ENCODE measurements at regions not wholly inside any gene's neighbourhood (a gene's known extent, or its start where the extent isn't known, plus 50 kb on each side); places are given as distances from the start of the nearest gene placed in this dataset.

DNA sequence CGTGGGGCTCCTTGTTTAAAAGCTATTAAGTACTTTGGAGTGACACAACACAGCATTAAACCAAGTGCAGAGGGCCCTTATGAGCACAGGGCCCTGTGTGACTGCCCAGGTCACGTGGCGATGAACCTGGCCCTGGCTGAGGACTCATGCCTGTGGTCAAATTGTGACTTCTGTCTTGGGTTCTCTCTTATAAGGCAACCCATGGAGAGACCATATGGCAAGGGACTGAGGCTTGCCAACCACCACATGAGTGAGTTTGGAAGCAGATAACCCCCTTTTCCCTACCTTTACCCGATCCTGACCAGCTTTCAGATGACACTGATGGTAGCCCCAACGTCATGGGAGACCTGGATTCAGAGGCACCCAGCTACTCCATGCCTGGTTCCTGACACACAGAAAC is 140.5 kb downstream of the ZBTB18 start (continued):
- TF ChIP-seq, protein P1, sequence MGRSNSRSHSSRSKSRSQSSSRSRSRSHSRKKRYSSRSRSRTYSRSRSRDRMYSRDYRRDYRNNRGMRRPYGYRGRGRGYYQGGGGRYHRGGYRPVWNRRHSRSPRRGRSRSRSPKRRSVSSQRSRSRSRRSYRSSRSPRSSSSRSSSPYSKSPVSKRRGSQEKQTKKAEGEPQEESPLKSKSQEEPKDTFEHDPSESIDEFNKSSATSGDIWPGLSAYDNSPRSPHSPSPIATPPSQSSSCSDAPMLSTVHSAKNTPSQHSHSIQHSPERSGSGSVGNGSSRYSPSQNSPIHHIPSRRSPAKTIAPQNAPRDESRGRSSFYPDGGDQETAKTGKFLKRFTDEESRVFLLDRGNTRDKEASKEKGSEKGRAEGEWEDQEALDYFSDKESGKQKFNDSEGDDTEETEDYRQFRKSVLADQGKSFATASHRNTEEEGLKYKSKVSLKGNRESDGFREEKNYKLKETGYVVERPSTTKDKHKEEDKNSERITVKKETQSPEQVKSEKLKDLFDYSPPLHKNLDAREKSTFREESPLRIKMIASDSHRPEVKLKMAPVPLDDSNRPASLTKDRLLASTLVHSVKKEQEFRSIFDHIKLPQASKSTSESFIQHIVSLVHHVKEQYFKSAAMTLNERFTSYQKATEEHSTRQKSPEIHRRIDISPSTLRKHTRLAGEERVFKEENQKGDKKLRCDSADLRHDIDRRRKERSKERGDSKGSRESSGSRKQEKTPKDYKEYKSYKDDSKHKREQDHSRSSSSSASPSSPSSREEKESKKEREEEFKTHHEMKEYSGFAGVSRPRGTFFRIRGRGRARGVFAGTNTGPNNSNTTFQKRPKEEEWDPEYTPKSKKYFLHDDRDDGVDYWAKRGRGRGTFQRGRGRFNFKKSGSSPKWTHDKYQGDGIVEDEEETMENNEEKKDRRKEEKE (IDR thresholded peaks at IDR 0.05): no peak

DNA sequence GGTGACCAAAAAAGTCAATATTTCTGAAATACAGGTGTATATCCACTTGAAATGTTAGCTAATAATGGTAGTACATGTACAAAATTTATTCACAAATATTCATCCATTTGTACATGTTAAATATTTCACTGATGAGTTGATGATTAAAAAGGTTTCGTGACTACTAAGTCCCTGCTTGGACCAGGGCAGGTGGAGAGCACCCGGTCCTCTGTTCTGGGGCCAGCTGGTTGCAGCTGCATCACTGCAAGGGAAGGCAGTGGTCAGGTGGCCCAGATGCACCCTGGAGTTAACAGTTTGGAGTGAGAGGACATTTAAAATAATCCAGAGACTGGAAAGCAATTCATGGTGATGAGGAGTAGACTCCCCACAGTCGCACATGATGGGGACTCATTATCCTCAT is 141.2 kb downstream of the ZBTB18 start:
- intact Hi-C loops (cut with micrococcal nuclease; ENCODE audit: unreplicated experiment) (no loop called here), in situ Hi-C loops (cut with MboI) (no loop called here)
- no peaks in the 10 kb centered on the region for H3K36me3 ChIP-seq (ENCODE audit: control insufficient read depth in 2 of 2, insufficient read depth in 2 of 2, low read length in 1 of 2)
- POLR2A ChIA-PET: no interaction called here
- peaks cover 0 to 2% of the 10 kb centered on the region in 2 experiments; a peak in 1 of 4 replicates for H3K27me3 ChIP-seq (replicated peaks in 1 of 2; ENCODE audit: control insufficient read depth in 2 of 2, insufficient read depth in 2 of 2, low read length in 1 of 2)
- no peak for DNase-seq (ENCODE audit: low read depth, low spot score)
- H4K20me1 ChIP-seq (ENCODE audit: control insufficient read depth, insufficient read depth): no peaks in the 10 kb centered on the region
- H3K79me2 ChIP-seq (ENCODE audit: control insufficient read depth, insufficient read depth, low read length): no peaks in the 10 kb centered on the region
- H3K9me3 ChIP-seq (replicated peaks; ENCODE audit: control insufficient read depth, insufficient read depth, low read length): no peaks in the 10 kb centered on the region
- SMC1A ChIA-PET (ENCODE audit: uncharacterized antibody, unreplicated experiment): no interaction called here
- no peak overlapping the region for H3K4me3 ChIP-seq
- 25% methylated on average over 3 of the region's 3 CpGs for WGBS (ENCODE audit: insufficient coverage, insufficient replicate concordance, low lambda C conversion rate, missing lambda C conversion rate)
- TF ChIP-seq HDAC6 (IDR thresholded peaks at IDR 0.05; ENCODE audit: unreplicated experiment) (no peak), IKZF2 (IDR thresholded peaks at IDR 0.05) (no peak), ZSCAN29 (IDR thresholded peaks at IDR 0.05) (no peak), NBN (IDR thresholded peaks at IDR 0.05) (no peak), MTA3 (IDR thresholded peaks at IDR 0.05; ENCODE audit: borderline replicate concordance, low read length) (no peak), NR2C2 (IDR thresholded peaks at IDR 0.05; ENCODE audit: borderline replicate concordance, control insufficient read depth, insufficient read length, low read depth) (no peak), RAD51 (IDR thresholded peaks at IDR 0.05) (no peak), SP1 (IDR thresholded peaks at IDR 0.05; ENCODE audit: low read depth, low read length) (no peak), FOXK2 (IDR thresholded peaks at IDR 0.05) (no peak), TCF12 (IDR thresholded peaks at IDR 0.05; ENCODE audit: low read depth, low read length) (no peak)
- TF ChIP-seq, protein P2, sequence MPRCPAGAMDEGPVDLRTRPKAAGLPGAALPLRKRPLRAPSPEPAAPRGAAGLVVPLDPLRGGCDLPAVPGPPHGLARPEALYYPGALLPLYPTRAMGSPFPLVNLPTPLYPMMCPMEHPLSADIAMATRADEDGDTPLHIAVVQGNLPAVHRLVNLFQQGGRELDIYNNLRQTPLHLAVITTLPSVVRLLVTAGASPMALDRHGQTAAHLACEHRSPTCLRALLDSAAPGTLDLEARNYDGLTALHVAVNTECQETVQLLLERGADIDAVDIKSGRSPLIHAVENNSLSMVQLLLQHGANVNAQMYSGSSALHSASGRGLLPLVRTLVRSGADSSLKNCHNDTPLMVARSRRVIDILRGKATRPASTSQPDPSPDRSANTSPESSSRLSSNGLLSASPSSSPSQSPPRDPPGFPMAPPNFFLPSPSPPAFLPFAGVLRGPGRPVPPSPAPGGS (IDR thresholded peaks at IDR 0.05; ENCODE audit: borderline replicate concordance, insufficient read depth, low read depth, low read length, poor library complexity, severe bottlenecking): no peak
- TF ChIP-seq, protein P3, sequence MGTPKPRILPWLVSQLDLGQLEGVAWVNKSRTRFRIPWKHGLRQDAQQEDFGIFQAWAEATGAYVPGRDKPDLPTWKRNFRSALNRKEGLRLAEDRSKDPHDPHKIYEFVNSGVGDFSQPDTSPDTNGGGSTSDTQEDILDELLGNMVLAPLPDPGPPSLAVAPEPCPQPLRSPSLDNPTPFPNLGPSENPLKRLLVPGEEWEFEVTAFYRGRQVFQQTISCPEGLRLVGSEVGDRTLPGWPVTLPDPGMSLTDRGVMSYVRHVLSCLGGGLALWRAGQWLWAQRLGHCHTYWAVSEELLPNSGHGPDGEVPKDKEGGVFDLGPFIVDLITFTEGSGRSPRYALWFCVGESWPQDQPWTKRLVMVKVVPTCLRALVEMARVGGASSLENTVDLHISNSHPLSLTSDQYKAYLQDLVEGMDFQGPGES (IDR thresholded peaks at IDR 0.05): no peak
- TF ChIP-seq, protein P4, sequence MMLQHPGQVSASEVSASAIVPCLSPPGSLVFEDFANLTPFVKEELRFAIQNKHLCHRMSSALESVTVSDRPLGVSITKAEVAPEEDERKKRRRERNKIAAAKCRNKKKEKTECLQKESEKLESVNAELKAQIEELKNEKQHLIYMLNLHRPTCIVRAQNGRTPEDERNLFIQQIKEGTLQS (IDR thresholded peaks at IDR 0.05; ENCODE audit: borderline replicate concordance, extremely low read depth, low read depth, low read length): no peak
- TF ChIP-seq, protein P5, sequence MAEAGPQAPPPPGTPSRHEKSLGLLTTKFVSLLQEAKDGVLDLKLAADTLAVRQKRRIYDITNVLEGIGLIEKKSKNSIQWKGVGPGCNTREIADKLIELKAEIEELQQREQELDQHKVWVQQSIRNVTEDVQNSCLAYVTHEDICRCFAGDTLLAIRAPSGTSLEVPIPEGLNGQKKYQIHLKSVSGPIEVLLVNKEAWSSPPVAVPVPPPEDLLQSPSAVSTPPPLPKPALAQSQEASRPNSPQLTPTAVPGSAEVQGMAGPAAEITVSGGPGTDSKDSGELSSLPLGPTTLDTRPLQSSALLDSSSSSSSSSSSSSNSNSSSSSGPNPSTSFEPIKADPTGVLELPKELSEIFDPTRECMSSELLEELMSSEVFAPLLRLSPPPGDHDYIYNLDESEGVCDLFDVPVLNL (IDR thresholded peaks at IDR 0.05; ENCODE audit: low read depth, low read length): no peak
- H3K27ac ChIP-seq (ENCODE audit: control insufficient read depth, insufficient read depth): no peak overlapping the region
- no peak for ATAC-seq
- H3K4me1 ChIP-seq (ENCODE audit: control insufficient read depth, insufficient read depth, low read length): no peaks in the 10 kb centered on the region
- no peak overlapping the region for H2AFZ ChIP-seq (ENCODE audit: control insufficient read depth, low read depth, low read length)
- RAD21 ChIA-PET (ENCODE audit: unreplicated experiment): no interaction called here
- H3K9ac ChIP-seq (ENCODE audit: control insufficient read depth, insufficient read depth, low read length): no peak overlapping the region
- no TSS peak for BruUV-seq (replicated peaks)
- H3K4me2 ChIP-seq (ENCODE audit: control insufficient read depth, insufficient read depth): no peak overlapping the region
- no peak for FAIRE-seq
- CTCF ChIA-PET: no interaction called here
